ENCODE measurements at regions not wholly inside any gene's neighbourhood (a gene's known extent, or its start where the extent isn't known, plus 50 kb on each side); places are given as distances from the start of the nearest gene placed in this dataset.

DNA sequence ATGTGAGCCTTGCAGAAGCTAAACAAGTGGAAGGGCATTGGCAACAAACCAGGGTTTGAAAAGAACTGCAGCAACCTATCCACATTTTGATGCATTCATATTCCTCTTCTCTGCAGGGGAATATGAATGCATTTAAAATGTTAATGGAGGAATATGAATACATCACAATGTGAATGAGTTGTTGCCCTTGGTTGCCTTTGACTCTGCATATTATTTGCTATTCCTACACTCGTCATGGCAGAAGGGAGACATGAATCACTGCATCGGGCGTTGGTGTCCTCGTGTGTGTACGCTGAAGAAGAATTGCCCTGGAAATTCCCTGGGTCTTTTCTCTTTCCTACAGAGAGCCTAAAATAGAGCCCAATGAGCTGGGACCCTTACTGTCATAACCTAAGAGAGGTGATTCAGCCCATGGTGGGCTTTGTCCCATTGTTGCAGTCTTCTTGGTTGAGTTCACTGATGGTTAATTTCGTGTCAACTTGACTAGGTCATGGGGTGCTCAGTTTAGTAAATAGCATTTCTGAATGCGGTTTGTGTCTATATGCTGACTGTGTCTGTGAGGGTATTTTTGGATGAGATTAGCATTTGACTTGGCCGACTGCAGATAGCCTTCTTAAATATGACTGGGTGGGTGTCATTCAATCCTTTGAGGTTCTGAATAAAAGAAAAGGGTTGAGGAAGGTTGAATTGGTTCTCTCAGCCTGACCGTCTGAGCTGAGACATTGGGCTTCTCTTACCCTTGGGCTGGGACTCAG is 1422.9 kb upstream of the TMEM132C start:
- TF ChIP-seq, protein P1, sequence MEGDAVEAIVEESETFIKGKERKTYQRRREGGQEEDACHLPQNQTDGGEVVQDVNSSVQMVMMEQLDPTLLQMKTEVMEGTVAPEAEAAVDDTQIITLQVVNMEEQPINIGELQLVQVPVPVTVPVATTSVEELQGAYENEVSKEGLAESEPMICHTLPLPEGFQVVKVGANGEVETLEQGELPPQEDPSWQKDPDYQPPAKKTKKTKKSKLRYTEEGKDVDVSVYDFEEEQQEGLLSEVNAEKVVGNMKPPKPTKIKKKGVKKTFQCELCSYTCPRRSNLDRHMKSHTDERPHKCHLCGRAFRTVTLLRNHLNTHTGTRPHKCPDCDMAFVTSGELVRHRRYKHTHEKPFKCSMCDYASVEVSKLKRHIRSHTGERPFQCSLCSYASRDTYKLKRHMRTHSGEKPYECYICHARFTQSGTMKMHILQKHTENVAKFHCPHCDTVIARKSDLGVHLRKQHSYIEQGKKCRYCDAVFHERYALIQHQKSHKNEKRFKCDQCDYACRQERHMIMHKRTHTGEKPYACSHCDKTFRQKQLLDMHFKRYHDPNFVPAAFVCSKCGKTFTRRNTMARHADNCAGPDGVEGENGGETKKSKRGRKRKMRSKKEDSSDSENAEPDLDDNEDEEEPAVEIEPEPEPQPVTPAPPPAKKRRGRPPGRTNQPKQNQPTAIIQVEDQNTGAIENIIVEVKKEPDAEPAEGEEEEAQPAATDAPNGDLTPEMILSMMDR (IDR thresholded peaks at IDR 0.05; ENCODE audit: insufficient read depth, low read length, poor library complexity, severe bottlenecking): no peak
- TF ChIP-seq EZH2phosphoT487 (conservative IDR thresholded peaks at IDR 0.05; ENCODE audit: low read length): no peak
